Uterus (tissue), 2 donors: ENCODE measurements at regions not wholly inside any gene's neighbourhood (a gene's known extent, or its start where the extent isn't known, plus 50 kb on each side); places are given as distances from the start of the nearest gene placed in this dataset.

Experiments
- POLR2A ChIP-seq, 2 donors: fragments of 450-650 bp; IDR thresholded peaks; one replicate each; pipeline ENCODE4 v1.6.1; 2016; ENCODE audit warnings: antibody characterized with exemption in 2 of 2, mild to moderate bottlenecking in 1 of 2, moderate library complexity in 1 of 2
- TF ChIP-seq, protein P1 (sequence below), 4 experiments: fragments of 200-600 bp in 2 of 4; fragments of 450-650 bp in 2 of 4; sonication (generic) in 2 of 4; IDR thresholded peaks; one replicate each; pipeline ENCODE4 v1.5.1; 2016 to 2019; ENCODE audit warnings: antibody characterized with exemption in 4 of 4, mild to moderate bottlenecking in 2 of 4, moderate library complexity in 1 of 4

DNA sequence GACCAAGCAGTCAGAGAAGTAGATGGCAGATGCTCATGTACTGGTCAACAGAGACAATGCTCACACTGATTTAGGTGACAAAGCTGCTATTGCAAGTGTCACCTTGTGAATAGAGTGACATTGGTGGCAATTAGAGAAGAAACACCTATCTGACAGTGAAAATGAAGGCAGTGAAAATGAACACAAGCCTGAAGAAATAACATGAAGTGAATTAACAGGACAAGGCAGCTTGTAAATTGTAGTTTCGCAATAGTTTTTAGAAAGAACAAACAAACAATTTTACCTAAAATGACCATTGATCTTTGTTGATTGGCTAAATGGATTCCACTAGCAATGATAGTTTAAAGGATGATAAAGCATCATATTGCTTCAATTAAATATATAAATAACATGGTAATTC is 1389.5 kb downstream of the PLA2G4A start:
- TF ChIP-seq, protein P1, sequence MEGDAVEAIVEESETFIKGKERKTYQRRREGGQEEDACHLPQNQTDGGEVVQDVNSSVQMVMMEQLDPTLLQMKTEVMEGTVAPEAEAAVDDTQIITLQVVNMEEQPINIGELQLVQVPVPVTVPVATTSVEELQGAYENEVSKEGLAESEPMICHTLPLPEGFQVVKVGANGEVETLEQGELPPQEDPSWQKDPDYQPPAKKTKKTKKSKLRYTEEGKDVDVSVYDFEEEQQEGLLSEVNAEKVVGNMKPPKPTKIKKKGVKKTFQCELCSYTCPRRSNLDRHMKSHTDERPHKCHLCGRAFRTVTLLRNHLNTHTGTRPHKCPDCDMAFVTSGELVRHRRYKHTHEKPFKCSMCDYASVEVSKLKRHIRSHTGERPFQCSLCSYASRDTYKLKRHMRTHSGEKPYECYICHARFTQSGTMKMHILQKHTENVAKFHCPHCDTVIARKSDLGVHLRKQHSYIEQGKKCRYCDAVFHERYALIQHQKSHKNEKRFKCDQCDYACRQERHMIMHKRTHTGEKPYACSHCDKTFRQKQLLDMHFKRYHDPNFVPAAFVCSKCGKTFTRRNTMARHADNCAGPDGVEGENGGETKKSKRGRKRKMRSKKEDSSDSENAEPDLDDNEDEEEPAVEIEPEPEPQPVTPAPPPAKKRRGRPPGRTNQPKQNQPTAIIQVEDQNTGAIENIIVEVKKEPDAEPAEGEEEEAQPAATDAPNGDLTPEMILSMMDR (IDR thresholded peaks at IDR 0.05): no peak
- TF ChIP-seq POLR2A (IDR thresholded peaks at IDR 0.05): no peak
